GM19395 (cell line): ENCODE measurements at regions not wholly inside any gene's neighbourhood (a gene's known extent, or its start where the extent isn't known, plus 50 kb on each side); places are given as distances from the start of the nearest gene placed in this dataset.
"Not testable (repeated sequence)": the region's sequence is repeated elsewhere in the genome, so short reads cannot be mapped to it uniquely, and the experiment has no call there.

ENCODE experiments used
- ATAC-seq: cut with Tn5 transposase; IDR thresholded peaks from one replicate; pipeline ENCODE4 v1.9.1; 2021; ENCODE audit warnings: mild to moderate bottlenecking, moderate library complexity; ENCODE audit not compliant: unreplicated experiment

DNA sequence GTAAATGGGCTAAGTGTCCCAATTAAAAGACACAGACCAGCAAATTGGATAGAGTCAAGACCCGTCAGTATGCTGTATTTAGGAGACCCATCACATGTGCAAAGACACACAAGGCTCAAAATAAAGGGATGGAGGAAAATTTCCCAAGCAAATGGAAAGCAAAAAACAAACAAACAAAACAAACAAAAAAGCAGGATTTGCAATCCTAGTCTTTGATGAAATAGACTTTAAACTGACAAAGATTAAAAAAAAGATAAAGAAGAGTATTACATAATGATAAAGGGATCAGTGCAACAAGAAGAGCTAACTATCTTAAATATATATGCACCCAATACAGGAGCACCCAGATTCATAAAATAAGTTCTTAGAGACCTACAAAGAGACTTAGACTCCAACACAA is 429.6 kb downstream of the MAT2B start:
- ATAC-seq, result not testable (repeated sequence)

- no peak for ATAC-seq
Measured at GRCh38 chr5:163938595-163938994, 433.2 kb downstream of the MAT2B start.

- ATAC-seq, result peak; percentile 48
Measured at GRCh38 chr5:163941079-163941478, 435.7 kb downstream of the MAT2B start.

- ATAC-seq, result no peak
Measured at GRCh38 chr5:163943546-163943945, 438.1 kb downstream of the MAT2B start.

- no peak for ATAC-seq
Measured at GRCh38 chr5:163944738-163945137, 439.3 kb downstream of the MAT2B start.

DNA sequence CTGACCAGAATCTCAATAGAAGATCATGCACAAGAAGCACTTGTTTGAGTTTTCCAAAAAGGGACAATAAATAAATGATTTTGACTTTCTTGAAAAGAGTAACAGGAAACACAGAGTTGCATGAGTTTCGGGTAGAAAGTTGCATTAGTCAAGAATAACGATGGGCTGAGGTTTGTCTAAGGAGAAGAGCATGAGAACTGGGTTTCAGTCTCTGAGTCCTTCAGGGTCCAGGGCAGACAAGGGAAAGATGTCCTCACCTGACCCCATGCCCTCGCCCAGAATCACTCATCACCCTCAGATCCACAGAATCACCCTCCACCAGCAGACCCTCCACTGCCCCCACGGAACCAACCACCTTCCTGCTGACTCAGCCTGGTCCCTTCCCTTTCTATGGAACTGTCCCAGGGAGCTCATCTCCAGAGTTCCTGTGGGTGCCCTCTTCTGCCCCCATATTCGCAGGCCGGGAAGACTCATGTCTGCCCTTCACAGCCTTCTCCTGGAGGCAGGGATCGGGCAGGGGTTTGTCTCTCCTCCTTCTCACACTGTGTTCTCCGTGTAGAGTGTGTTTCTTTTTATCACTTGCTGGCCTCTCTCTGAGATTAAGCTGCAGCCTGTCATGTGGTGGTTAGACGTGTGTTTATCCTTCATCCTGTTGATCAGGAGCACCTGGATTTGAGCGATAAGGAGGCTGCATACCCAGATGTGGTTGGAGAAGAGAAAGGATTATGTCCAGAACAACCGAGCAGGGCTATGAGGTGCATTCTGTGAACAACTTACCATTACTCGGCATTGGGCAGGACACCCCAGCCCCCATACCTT is 442.6 kb downstream of the MAT2B start:
- no peak for ATAC-seq

DNA sequence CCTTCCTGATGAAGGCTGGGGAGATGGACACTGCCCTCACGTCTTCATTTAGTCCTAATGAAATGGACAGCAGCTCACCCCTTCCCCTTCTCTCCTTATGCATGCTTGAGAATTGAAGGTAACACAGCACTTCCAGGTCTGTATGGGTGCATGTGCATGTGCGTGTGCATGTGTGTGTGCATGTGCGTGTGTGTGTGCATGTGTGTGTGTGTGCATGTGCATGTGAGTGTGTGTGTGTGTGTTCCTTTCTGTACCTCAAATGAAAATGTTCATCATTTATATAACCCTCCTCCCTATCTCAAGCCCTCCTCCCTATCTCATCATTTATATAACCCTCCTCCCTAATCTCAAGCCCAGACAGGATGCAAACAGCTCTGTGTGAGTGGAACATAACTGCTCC is 444.8 kb downstream of the MAT2B start:
- ATAC-seq, result no peak

GRCh38 chr5:163951069-163951468 is 445.6 kb downstream of the MAT2B start:
- no peak for ATAC-seq

- ATAC-seq, result no peak
Measured at GRCh38 chr5:163953901-163954300, 448.5 kb downstream of the MAT2B start.

DNA sequence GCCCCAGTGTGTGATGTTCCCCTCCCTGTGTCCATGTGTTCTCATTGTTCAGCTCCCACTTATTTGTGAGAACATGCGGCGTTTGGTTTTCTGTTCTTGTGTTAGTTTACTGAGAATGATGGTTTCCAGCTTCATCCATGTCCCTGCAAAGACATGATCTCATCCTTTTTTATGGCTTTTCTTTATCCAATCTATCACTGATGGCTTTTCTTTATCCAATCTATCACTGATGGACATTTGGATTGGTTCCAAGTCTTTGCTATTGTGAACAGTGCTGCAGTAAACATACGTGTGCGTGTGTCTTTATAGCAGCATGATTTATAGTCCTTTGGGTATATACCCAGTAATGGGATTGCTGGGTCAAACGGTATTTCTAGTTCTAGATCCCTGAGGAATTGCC is 455.8 kb downstream of the MAT2B start:
- ATAC-seq, result not testable (repeated sequence)

DNA sequence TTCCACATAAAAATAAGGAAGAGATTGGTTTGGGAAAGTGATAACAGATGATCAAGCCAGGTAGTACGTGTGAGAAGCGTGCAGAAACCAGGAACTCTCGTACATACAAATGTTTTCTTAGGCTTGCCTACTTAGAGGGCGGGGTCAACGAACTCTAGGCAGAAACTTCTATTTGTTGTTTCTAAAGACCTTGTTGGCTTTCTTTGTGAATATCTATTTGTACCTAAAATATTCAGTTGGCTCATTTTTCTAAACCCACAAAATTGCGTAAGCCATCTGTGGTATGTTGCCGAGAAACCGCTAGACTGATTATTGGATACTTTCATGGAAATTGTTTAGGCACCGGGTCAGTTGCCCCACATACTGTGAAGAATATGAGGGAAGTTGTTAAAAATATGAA is 458.5 kb downstream of the MAT2B start:
- ATAC-seq, result no peak

DNA sequence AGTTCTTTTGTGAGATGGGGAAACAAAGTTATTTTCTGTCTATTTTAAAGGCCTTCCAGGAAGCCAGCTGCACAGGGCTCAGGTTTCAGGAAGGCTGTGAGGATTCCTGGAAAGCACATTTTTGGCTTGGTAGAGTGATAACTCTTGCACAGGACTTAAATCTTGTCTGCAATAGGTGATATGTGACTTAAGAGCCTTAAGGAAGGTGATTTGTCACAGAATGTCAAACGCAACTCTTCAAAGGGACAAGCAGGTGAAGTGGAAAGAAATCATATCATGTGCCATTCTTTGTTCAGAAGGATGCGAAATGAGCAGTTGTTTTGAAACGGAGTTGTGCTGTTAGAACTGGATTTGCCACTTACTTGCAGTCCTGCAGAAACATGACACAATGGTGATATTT is 459.3 kb downstream of the MAT2B start:
- no peak for ATAC-seq

- ATAC-seq, result no peak
Measured at GRCh38 chr5:163967268-163967667, 461.8 kb downstream of the MAT2B start.

GRCh38 chr5:163968651-163969050 is 463.2 kb downstream of the MAT2B start:
- no peak for ATAC-seq

DNA sequence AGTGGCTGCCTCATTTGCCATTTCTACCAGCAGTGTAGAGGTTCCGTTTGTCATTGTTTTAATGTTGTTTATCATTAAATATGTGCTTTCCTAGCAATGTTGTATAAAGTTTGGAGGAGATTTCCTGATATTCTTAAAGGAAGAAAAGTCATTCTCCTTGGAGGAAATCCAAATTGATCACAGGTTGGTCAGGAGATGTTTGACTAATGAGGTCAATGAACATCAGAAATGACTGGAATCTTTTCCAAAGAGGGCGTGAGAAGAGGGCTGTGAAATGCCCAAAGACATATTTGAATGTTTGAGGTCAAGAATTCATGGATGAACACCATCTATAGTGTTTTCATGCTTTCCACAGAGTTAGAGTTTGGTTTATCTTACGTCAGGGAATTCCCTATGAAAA is 471.3 kb downstream of the MAT2B start:
- no peak for ATAC-seq

GRCh38 chr5:163978897-163979296 is 473.5 kb downstream of the MAT2B start:
- ATAC-seq, result no peak

DNA sequence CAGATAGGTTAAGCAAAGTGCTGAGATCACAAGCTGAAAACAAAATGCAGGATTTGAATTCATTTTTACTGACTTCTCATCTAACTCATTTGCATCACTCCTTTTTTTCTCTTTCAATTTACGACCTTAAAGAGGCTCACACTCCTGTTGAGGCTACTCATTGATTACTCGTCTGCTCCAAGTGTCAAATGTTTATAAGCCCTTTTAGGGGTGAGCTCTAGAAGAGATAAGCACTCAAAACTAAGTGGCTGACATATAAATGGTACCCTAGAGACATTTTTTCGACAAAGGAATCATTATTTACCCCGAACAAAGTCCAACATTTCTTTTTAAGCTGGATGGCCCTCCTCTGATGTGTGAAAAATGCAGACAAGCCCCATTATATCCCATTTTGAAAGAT is 483.1 kb downstream of the MAT2B start:
- ATAC-seq, result no peak

GRCh38 chr5:163993126-163993525 is 487.7 kb downstream of the MAT2B start:
- ATAC-seq, result no peak

DNA sequence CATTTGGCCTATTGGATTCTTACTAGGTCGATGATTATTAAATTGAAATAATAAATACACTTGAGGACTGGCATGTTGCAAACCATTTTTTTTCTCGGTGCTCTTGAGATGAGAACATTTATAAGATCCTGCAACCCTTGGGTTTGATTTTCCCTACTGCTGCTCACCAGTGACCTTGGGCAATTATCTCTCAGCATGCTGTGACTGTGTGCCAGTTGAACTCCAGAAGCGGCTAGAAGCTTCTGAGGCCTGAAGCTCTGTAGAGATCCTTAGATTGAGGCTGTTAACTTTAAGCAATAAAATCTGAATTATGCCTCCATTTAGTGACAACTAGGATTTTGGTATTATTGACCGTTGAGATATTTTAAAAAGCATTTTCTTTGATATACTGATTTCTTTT is 489.8 kb downstream of the MAT2B start:
- no peak for ATAC-seq

- no peak for ATAC-seq
Measured at GRCh38 chr5:163997965-163998364, 492.5 kb downstream of the MAT2B start.

DNA sequence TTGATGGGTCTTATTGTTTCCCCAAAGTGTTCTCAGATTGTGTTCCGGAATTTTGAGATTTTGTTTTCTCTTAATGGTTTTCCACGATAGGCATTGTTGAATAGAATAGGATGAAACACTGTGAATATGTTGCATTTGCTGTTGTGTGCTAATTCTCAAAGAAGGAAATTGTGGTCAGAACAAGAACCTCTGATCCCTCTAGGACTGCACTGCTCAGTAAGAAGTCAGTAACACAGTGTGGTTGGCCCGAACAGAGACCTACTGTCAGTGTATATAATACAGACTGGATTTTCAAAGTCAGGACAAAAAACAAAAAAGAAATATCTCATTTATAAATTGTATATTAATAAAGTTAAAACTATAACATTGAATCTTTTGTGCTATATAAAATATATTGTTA is 494.8 kb downstream of the MAT2B start:
- no peak for ATAC-seq

DNA sequence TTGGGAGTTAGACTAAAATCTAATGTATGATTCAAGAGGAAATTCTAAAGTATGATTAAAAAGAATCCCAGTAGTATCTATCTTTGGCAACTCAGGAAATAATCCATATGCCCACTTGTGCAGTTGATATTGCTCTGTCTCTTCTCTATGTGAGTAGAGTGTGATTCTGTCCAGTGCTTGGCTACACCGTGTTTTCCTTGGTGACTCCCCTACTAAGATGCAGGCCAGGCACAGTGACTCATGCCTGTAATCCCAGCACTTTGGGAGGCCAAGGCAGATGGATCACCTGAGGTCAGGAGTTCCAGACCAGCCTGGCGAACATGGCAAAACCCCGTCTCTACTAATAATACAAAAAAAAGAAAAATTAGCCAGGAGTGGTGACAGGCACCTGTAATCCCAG is 495.4 kb downstream of the MAT2B start:
- no peak for ATAC-seq

- ATAC-seq, result no peak
Measured at GRCh38 chr5:164002214-164002613, 496.8 kb downstream of the MAT2B start.
